SK-N-SH treated with all-trans-retinoic acid at 6 μM for 48 hours (cell line): ENCODE measurements at regions not wholly inside any gene's neighbourhood (a gene's known extent, or its start where the extent isn't known, plus 50 kb on each side); places are given as distances from the start of the nearest gene placed in this dataset.

Source experiments
- BACH2 ChIP-seq: fragments of 250-450 bp; sonication (Bioruptor Pico); IDR thresholded peaks from 2 replicates; pipeline ENCODE4 v1.9.0; 2021; ENCODE audit warnings: mild to moderate bottlenecking, borderline replicate concordance
- ESRRG ChIP-seq: fragments of 250-450 bp; sonication (Bioruptor Pico); IDR thresholded peaks from 2 replicates; pipeline ENCODE4 v1.6.1; 2021; ENCODE audit warnings: mild to moderate bottlenecking
- GLIS3 ChIP-seq: fragments of 250-450 bp; sonication (Bioruptor Pico); IDR thresholded peaks from 2 replicates; pipeline ENCODE4 v1.5.0; 2020; ENCODE audit warnings: mild to moderate bottlenecking, moderate library complexity
- ISL1 ChIP-seq: fragments of 250-450 bp; sonication (Bioruptor Pico); IDR thresholded peaks from 2 replicates; pipeline ENCODE4 v2.1.2; 2022; ENCODE audit warnings: mild to moderate bottlenecking, moderate library complexity
- OSR1 ChIP-seq: fragments of 250-450 bp; sonication (Bioruptor Pico); IDR thresholded peaks from 2 replicates; pipeline ENCODE4 v1.8.0; 2022; ENCODE audit warnings: moderate library complexity, mild to moderate bottlenecking, inconsistent platforms
- SNAI2 ChIP-seq: fragments of 250-450 bp; sonication (Bioruptor Pico); IDR thresholded peaks from 2 replicates; pipeline ENCODE4 v1.5.0; 2020; ENCODE audit warnings: mild to moderate bottlenecking, moderate library complexity
- TCF4 ChIP-seq: fragments of 250-450 bp; sonication (Bioruptor Pico); IDR thresholded peaks from 2 replicates; pipeline ENCODE4 v1.8.0; 2021; ENCODE audit warnings: mild to moderate bottlenecking, moderate library complexity, borderline replicate concordance
- TOX ChIP-seq: fragments of 250-450 bp; sonication (Bioruptor Pico); IDR thresholded peaks from 2 replicates; pipeline ENCODE4 v1.8.0; 2021; ENCODE audit warnings: mild to moderate bottlenecking, moderate library complexity, borderline replicate concordance
- ZFP3 ChIP-seq: fragments of 250-450 bp; sonication (Bioruptor Pico); IDR thresholded peaks from 2 replicates; pipeline ENCODE4 v1.5.0; 2020; ENCODE audit warnings: mild to moderate bottlenecking, moderate library complexity
- TF ChIP-seq, protein P1 (sequence below): fragments of 250-450 bp; sonication (Bioruptor Pico); IDR thresholded peaks from 2 replicates; pipeline ENCODE4 v1.5.0; 2020; ENCODE audit warnings: mild to moderate bottlenecking, moderate library complexity
- TF ChIP-seq, protein P2 (sequence below): fragments of 250-450 bp; sonication (Bioruptor Pico); IDR thresholded peaks from 2 replicates; pipeline ENCODE4 v1.8.0; 2020; ENCODE audit warnings: mild to moderate bottlenecking, moderate library complexity, borderline replicate concordance

DNA sequence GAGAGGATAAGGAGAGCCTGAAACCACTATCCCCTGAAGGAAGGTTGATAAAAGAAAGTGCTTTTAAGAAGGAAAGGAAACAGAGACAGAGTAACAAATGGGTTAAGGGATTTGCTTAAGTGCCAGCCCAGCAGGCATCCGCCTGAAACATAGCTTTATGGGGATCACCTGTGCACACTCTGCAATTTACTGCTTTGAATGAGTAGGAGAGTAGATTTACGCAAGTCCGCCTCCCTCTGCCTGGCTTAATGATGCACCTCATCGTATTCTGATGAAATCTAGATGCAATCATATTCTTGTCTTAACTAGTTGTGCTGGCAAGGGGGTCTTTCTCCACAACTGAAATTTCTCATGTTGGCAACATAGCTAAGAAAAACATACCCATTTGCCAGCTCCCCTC lies 101.1 kb upstream of the ID4 start:
- TF ChIP-seq ISL1 (CRISPR knock-in tag) (no peak), ESRRG (no peak), GLIS3 (no peak), OSR1 (CRISPR knock-in tag) (no peak), TOX (CRISPR knock-in tag) (no peak), SNAI2 (CRISPR knock-in tag) (no peak), BACH2 (CRISPR knock-in tag) (no peak), ZFP3 (no peak), TCF4 (CRISPR knock-in tag) (no peak)
- TF ChIP-seq, protein P1, sequence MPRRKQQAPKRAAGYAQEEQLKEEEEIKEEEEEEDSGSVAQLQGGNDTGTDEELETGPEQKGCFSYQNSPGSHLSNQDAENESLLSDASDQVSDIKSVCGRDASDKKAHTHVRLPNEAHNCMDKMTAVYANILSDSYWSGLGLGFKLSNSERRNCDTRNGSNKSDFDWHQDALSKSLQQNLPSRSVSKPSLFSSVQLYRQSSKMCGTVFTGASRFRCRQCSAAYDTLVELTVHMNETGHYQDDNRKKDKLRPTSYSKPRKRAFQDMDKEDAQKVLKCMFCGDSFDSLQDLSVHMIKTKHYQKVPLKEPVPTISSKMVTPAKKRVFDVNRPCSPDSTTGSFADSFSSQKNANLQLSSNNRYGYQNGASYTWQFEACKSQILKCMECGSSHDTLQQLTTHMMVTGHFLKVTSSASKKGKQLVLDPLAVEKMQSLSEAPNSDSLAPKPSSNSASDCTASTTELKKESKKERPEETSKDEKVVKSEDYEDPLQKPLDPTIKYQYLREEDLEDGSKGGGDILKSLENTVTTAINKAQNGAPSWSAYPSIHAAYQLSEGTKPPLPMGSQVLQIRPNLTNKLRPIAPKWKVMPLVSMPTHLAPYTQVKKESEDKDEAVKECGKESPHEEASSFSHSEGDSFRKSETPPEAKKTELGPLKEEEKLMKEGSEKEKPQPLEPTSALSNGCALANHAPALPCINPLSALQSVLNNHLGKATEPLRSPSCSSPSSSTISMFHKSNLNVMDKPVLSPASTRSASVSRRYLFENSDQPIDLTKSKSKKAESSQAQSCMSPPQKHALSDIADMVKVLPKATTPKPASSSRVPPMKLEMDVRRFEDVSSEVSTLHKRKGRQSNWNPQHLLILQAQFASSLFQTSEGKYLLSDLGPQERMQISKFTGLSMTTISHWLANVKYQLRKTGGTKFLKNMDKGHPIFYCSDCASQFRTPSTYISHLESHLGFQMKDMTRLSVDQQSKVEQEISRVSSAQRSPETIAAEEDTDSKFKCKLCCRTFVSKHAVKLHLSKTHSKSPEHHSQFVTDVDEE: no peak
- TF ChIP-seq, protein P2, sequence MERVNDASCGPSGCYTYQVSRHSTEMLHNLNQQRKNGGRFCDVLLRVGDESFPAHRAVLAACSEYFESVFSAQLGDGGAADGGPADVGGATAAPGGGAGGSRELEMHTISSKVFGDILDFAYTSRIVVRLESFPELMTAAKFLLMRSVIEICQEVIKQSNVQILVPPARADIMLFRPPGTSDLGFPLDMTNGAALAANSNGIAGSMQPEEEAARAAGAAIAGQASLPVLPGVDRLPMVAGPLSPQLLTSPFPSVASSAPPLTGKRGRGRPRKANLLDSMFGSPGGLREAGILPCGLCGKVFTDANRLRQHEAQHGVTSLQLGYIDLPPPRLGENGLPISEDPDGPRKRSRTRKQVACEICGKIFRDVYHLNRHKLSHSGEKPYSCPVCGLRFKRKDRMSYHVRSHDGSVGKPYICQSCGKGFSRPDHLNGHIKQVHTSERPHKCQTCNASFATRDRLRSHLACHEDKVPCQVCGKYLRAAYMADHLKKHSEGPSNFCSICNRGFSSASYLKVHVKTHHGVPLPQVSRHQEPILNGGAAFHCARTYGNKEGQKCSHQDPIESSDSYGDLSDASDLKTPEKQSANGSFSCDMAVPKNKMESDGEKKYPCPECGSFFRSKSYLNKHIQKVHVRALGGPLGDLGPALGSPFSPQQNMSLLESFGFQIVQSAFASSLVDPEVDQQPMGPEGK: no peak
